Mesothelial cell of epicardium (in vitro differentiated cells): ENCODE measurements at regions not wholly inside any gene's neighbourhood (a gene's known extent, or its start where the extent isn't known, plus 50 kb on each side); places are given as distances from the start of the nearest gene placed in this dataset.

Source experiments
- DNase-seq, 2 experiments: peaks; one replicate each; pipeline ENCODE4 v3.0.0; 2021; ENCODE audit warnings: low spot score in 2 of 2; ENCODE audit not compliant: unreplicated experiment in 2 of 2
- H3K27ac Mint-ChIP-seq: 2 replicates; pipeline ENCODE4 v1.8.0; 2021; ENCODE audit warnings: mixed read lengths
- H3K27me3 Mint-ChIP-seq: 2 replicates; pipeline ENCODE4 v1.8.0; 2021; ENCODE audit warnings: low read depth, mixed read lengths
- H3K36me3 Mint-ChIP-seq: 2 replicates; pipeline ENCODE4 v1.8.0; 2021; ENCODE audit warnings: mixed read lengths
- H3K4me1 Mint-ChIP-seq: 2 replicates; pipeline ENCODE4 v1.8.0; 2021; ENCODE audit warnings: mixed read lengths
- H3K4me3 Mint-ChIP-seq: 2 replicates; pipeline ENCODE4 v1.8.0; 2021; ENCODE audit warnings: mild to moderate bottlenecking, moderate library complexity, mixed read lengths
- H3K9me3 Mint-ChIP-seq: 2 replicates; pipeline ENCODE4 v1.8.0; 2021; ENCODE audit warnings: mixed read lengths
- CTCF ChIP-seq: fragments of 200-600 bp; sonication (generic); IDR thresholded peaks from one replicate; pipeline ENCODE4 v1.5.0; 2021; ENCODE audit warnings: antibody characterized with exemption; ENCODE audit not compliant: unreplicated experiment

GRCh38 chr12:23084236-23084995 lies 459.4 kb downstream of the ETNK1 start:
- H3K36me3 Mint-ChIP-seq, result no peaks in the 10 kb centered on the region
- no peak for DNase-seq
- no peaks in the 10 kb centered on the region for H3K4me1 Mint-ChIP-seq
- no peak overlapping the region for H3K4me3 Mint-ChIP-seq
- peaks cover 3% of the 10 kb centered on the region for H3K27me3 Mint-ChIP-seq
- H3K27ac Mint-ChIP-seq, result no peak overlapping the region
- H3K9me3 Mint-ChIP-seq, result peaks cover 6% of the 10 kb centered on the region
- TF ChIP-seq CTCF, result no peak

GRCh38 chr12:23088594-23088993 lies 463.6 kb downstream of the ETNK1 start:
- Mint-ChIP-seq H3K27me3 (peaks cover 3% of the 10 kb centered on the region), H3K27ac (no peak overlapping the region), H3K4me3 (no peak overlapping the region), H3K36me3 (no peaks in the 10 kb centered on the region), H3K9me3 (peaks cover 18% of the 10 kb centered on the region), H3K4me1 (no peaks in the 10 kb centered on the region)
- no peak for DNase-seq
- no peak for TF ChIP-seq CTCF

- Mint-ChIP-seq H3K9me3 (peaks cover 14% of the 10 kb centered on the region), H3K36me3 (no peaks in the 10 kb centered on the region), H3K4me1 (peaks cover 9% of the 10 kb centered on the region), H3K4me3 (no peak overlapping the region), H3K27me3 (peaks cover 4% of the 10 kb centered on the region), H3K27ac (no peak overlapping the region)
- TF ChIP-seq CTCF, result no peak
- no peak for DNase-seq
Measured at GRCh38 chr12:23093488-23093887, 468.5 kb downstream of the ETNK1 start.

GRCh38 chr12:23096321-23096720 lies 471.4 kb downstream of the ETNK1 start:
- H3K27ac Mint-ChIP-seq, result no peak overlapping the region
- peaks cover 8% of the 10 kb centered on the region for H3K9me3 Mint-ChIP-seq
- no peak for TF ChIP-seq CTCF
- H3K36me3 Mint-ChIP-seq, result no peaks in the 10 kb centered on the region
- no peak for DNase-seq
- H3K4me1 Mint-ChIP-seq, result peaks cover 15% of the 10 kb centered on the region
- H3K27me3 Mint-ChIP-seq, result peaks cover 4% of the 10 kb centered on the region
- no peak overlapping the region for H3K4me3 Mint-ChIP-seq

- Mint-ChIP-seq H3K4me3 (no peak overlapping the region), H3K36me3 (no peaks in the 10 kb centered on the region), H3K9me3 (peaks cover 3% of the 10 kb centered on the region), H3K27ac (no peak overlapping the region), H3K27me3 (peaks cover 1% of the 10 kb centered on the region), H3K4me1 (peaks cover 23% of the 10 kb centered on the region)
- TF ChIP-seq CTCF, result no peak
- no peak for DNase-seq
Measured at GRCh38 chr12:23098110-23098509, 473.1 kb downstream of the ETNK1 start.

GRCh38 chr12:23098517-23098916 lies 473.5 kb downstream of the ETNK1 start:
- Mint-ChIP-seq H3K27ac (no peak overlapping the region), H3K9me3 (peaks cover 1% of the 10 kb centered on the region), H3K4me3 (no peak overlapping the region), H3K4me1 (peaks cover 23% of the 10 kb centered on the region), H3K27me3 (peaks cover 1% of the 10 kb centered on the region), H3K36me3 (no peaks in the 10 kb centered on the region)
- DNase-seq, result no peak
- no peak for TF ChIP-seq CTCF
